CD4-positive, CD25-positive, alpha-beta regulatory T cell (primary cell): ENCODE measurements at regions not wholly inside any gene's neighbourhood (a gene's known extent, or its start where the extent isn't known, plus 50 kb on each side); places are given as distances from the start of the nearest gene placed in this dataset.
A peak's percentile ranks its signal among the peaks of the same experiment; 100 is the strongest.

Experiments
- ATAC-seq, 2 donors: fragments of 150-1000 bp; cut with Tn5 transposase; one replicate each; pipeline ENCODE4 v1.10.0; 2021; ENCODE audit warnings: low read depth in 2 of 2, moderate number of reproducible peaks in 2 of 2, moderate library complexity in 1 of 2
- DNase-seq, 3 donors: peaks; one replicate each; pipeline versions ENCODE4 v3.0.0 to v3.0.0-alpha.2; 2012 to 2022; ENCODE audit warnings: mixed read lengths in 1 of 3
- H3K27ac ChIP-seq: one replicate; pipeline ENCODE4 v1.7.0; 2013; ENCODE audit warnings: mild to moderate bottlenecking, low read length; ENCODE audit not compliant: insufficient read depth, poor library complexity, severe bottlenecking
- H3K27me3 ChIP-seq: one replicate; pipeline ENCODE4 v1.7.0; 2013; ENCODE audit warnings: low read length; ENCODE audit not compliant: control insufficient read depth, insufficient read depth
- H3K36me3 ChIP-seq: one replicate; pipeline ENCODE4 v1.7.0; 2013; ENCODE audit warnings: mild to moderate bottlenecking, low read length, moderate library complexity; ENCODE audit not compliant: control insufficient read depth, insufficient read depth
- H3K4me1 ChIP-seq: 2 replicates; pipeline ENCODE4 v1.7.0; 2013; ENCODE audit warnings: mild to moderate bottlenecking, low read length; ENCODE audit not compliant: insufficient read depth, control insufficient read depth, poor library complexity, severe bottlenecking
- H3K4me3 ChIP-seq: one replicate; pipeline ENCODE4 v1.7.0; 2013; ENCODE audit warnings: low read depth, mild to moderate bottlenecking, low read length, moderate library complexity
- H3K9me3 ChIP-seq, 2 experiments: 1 replicate in 1 of 2; 2 replicates in 1 of 2; pipeline ENCODE4 v1.7.0; 2013; ENCODE audit warnings: low read length in 2 of 2, mild to moderate bottlenecking in 1 of 2, moderate library complexity in 1 of 2; ENCODE audit not compliant: control insufficient read depth in 2 of 2
- H3K27ac Mint-ChIP-seq, 3 donors: one replicate each; pipeline ENCODE4 v1.8.0; 2020 to 2022; ENCODE audit warnings: mild to moderate bottlenecking in 3 of 3, mixed read lengths in 3 of 3, moderate library complexity in 2 of 3
- H3K27me3 Mint-ChIP-seq: one replicate; pipeline ENCODE4 v1.8.0; 2022; ENCODE audit warnings: mild to moderate bottlenecking, mixed read lengths
- H3K36me3 Mint-ChIP-seq: one replicate; pipeline ENCODE4 v1.8.0; 2020; ENCODE audit warnings: mixed read lengths
- H3K4me1 Mint-ChIP-seq, 4 donors: one replicate each; pipeline ENCODE4 v1.8.0; 2020 to 2022; ENCODE audit warnings: mixed read lengths in 4 of 4, mild to moderate bottlenecking in 1 of 4
- H3K4me3 Mint-ChIP-seq, 4 donors: one replicate each; pipeline ENCODE4 v1.8.0; 2020 to 2022; ENCODE audit warnings: mild to moderate bottlenecking in 4 of 4, mixed read lengths in 4 of 4, moderate library complexity in 3 of 4
- H3K9me3 Mint-ChIP-seq, 7 donors: one replicate each; pipeline ENCODE4 v1.8.0; 2020 to 2022; ENCODE audit warnings: mixed read lengths in 7 of 7, mild to moderate bottlenecking in 3 of 7, moderate library complexity in 2 of 7

DNA sequence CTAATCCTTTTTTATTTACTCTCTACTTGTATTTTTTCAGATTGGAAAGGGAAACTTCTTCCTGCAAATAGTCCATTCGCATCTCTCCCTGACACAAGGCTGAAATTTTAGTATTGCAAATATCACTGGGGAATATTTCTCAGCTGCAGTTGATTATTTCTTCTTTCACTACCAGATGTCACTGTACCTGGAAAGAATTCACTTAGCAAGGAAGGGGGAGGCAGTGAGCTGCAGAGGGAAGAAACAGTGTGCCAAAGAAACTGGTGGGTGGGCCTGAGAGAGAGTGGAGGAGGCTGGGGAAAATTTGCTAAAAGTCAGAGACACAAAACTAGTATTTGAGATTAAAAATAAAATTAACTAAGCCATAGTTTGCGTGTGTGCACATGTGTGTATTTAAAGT lies 142.3 kb upstream of the STT3B start:
- no peak for ATAC-seq
- no peak overlapping the region for H3K27ac Mint-ChIP-seq
- H3K9me3 ChIP-seq = no peaks in the 10 kb centered on the region
- H3K4me1 ChIP-seq = no peaks in the 10 kb centered on the region
- no peaks in the 10 kb centered on the region for H3K27me3 ChIP-seq
- no peak overlapping the region for H3K4me3 Mint-ChIP-seq
- no peaks in the 10 kb centered on the region for H3K36me3 ChIP-seq
- no peaks in the 10 kb centered on the region for H3K27me3 Mint-ChIP-seq
- peaks cover 0 to 14% (median 6%) of the 10 kb centered on the region in 7 donors for H3K9me3 Mint-ChIP-seq
- DNase-seq = no peak
- peaks cover 0 to 6% (median 2%) of the 10 kb centered on the region in 4 donors for H3K4me1 Mint-ChIP-seq
- peaks cover 6% of the 10 kb centered on the region for H3K36me3 Mint-ChIP-seq
- no peak overlapping the region for H3K27ac ChIP-seq
- no peak overlapping the region for H3K4me3 ChIP-seq

DNA sequence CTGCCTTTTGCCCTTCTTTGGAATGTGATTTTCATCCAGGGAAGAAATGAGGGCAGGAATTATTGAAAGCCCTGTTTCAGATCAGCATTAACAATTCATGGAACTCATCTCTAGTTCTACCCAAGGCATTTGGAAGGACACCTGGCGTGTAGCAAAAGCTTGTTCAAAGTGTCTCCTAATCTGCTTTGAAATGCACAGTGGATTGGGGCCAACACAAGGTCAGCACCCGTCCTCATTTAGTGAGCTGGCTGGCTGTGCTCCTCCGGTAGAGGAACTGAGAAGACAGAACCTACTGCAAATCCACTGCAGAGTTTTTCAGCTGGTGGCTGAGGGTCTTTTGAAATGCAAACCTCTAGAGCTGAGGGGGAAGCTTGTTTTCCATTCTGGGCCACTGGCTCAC lies 141.6 kb upstream of the STT3B start:
- Mint-ChIP-seq H3K27me3 (no peaks in the 10 kb centered on the region), H3K9me3 (peaks cover 0 to 14% (median 6%) of the 10 kb centered on the region in 7 donors), H3K4me1 (peaks cover 0 to 6% (median 2%) of the 10 kb centered on the region in 4 donors), H3K4me3 (no peak overlapping the region), H3K36me3 (peaks cover 6% of the 10 kb centered on the region), H3K27ac (no peak overlapping the region)
- Histone ChIP-seq H3K4me3 (no peak overlapping the region), H3K27ac (no peak overlapping the region), H3K36me3 (no peaks in the 10 kb centered on the region), H3K27me3 (no peaks in the 10 kb centered on the region), H3K9me3 (no peaks in the 10 kb centered on the region), H3K4me1 (no peaks in the 10 kb centered on the region)
- DNase-seq (no peak), ATAC-seq (no peak)

DNA sequence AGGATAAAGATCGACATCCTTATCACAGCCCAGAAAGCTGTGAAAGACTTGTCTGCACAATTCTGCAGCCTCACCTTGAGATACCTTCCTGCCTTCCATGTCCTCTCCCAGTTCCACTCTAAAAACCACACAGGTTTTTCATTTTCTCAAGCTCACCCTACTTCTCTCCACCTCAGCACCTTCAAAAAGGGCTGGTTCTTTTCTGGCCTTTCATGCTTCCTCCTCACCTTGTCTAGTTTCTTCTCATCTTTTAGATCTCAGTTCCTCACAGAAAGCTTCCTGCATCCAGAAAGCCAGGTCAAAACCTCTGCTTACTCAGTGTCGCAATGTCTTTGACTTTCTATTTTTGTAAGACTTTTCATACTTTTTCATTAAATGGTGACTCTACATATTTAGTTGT lies 140.2 kb upstream of the STT3B start:
- no peak overlapping the region for H3K4me3 Mint-ChIP-seq
- H3K9me3 ChIP-seq = no peaks in the 10 kb centered on the region
- peaks cover 0 to 6% (median 2%) of the 10 kb centered on the region in 4 donors for H3K4me1 Mint-ChIP-seq
- no peaks in the 10 kb centered on the region for H3K36me3 Mint-ChIP-seq
- H3K4me3 ChIP-seq = no peak overlapping the region
- peaks cover 0 to 6% (median 1%) of the 10 kb centered on the region in 7 donors for H3K9me3 Mint-ChIP-seq
- no peaks in the 10 kb centered on the region for H3K27me3 ChIP-seq
- ATAC-seq (no peak), DNase-seq (no peak)
- no peak overlapping the region for H3K27ac Mint-ChIP-seq
- no peak overlapping the region for H3K27ac ChIP-seq
- H3K27me3 Mint-ChIP-seq = no peaks in the 10 kb centered on the region
- H3K4me1 ChIP-seq = no peaks in the 10 kb centered on the region
- H3K36me3 ChIP-seq = no peaks in the 10 kb centered on the region

DNA sequence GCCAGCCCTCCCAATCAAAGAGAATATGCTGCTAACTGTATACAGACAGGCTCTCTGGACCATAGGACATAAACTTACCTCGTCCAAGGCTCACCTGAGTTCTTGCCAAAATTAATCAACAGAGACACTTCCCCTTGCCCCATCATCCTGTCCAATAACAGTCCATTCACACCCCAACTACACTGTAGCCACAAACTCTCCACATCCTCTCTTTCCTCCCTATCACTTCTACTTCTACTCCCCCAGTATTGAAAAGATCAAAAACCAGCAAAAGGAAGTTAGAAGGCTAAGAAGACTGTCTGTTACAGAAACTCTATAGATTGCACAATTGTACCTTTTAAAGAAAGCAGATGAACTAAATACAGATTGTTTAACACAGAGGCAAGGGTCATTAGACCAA lies 133.5 kb upstream of the STT3B start:
- H3K9me3 Mint-ChIP-seq = peaks cover 0 to 3% (median under 1%) of the 10 kb centered on the region in 7 donors
- no peak overlapping the region for H3K27ac ChIP-seq
- H3K4me3 Mint-ChIP-seq = no peak overlapping the region
- DNase-seq (peak in 1 of 3 donors; percentile 74), ATAC-seq (peak; percentile 52 to 53)
- H3K4me1 ChIP-seq = no peaks in the 10 kb centered on the region
- peaks cover 4% of the 10 kb centered on the region for H3K27me3 ChIP-seq
- no peaks in the 10 kb centered on the region for H3K36me3 Mint-ChIP-seq
- H3K4me1 Mint-ChIP-seq = peaks cover 5 to 12% (median 8%) of the 10 kb centered on the region in 4 donors
- H3K9me3 ChIP-seq = no peaks in the 10 kb centered on the region
- no peak overlapping the region for H3K27ac Mint-ChIP-seq
- H3K36me3 ChIP-seq = no peaks in the 10 kb centered on the region
- peaks cover 4% of the 10 kb centered on the region for H3K27me3 Mint-ChIP-seq
- H3K4me3 ChIP-seq = no peak overlapping the region

DNA sequence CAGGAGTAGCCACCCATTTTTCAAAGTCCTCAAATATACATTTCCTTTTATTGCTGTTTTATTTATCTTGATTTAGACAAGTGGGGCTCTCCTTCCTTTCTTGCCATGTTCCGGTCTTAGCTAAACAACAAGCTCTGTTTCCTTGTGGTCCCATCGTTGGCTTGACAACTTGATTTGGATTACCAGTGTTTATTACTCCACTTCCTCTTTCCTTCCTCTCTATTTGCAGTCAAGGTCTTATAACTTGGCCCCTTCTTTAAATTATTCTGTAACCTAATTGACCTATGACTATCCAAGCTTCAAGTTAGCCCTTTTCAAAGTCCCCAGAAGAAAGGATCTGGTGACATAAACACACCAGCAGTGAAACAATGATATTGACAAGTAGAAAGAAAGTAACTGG lies 130.6 kb upstream of the STT3B start:
- DNase-seq = no peak
- Mint-ChIP-seq H3K4me3 (no peak overlapping the region), H3K36me3 (no peaks in the 10 kb centered on the region)

DNA sequence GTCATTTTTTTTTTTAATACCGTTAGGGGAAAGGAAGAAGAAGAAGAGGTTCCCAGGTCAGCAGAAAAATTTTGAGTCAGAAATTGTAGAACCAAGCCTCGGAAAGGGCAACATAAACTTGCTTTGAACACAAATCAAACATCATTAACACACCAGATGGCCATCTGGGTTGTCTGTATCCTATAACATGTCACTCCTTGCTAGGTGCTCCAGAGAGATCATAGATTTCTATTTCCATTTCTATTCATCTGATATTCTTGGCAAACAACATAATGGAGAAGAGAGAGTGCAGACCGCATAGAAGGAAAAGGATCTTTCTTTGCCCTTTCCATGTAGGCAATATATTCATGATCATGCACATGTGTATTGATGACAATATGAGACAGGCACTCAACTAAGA lies 129.5 kb upstream of the STT3B start:
- ATAC-seq (no peak), DNase-seq (no peak)
- no peaks in the 10 kb centered on the region for H3K4me1 ChIP-seq
- no peaks in the 10 kb centered on the region for H3K36me3 Mint-ChIP-seq
- H3K4me3 ChIP-seq = no peak overlapping the region
- no peaks in the 10 kb centered on the region for H3K9me3 ChIP-seq
- peaks cover 5 to 12% (median 8%) of the 10 kb centered on the region in 4 donors for H3K4me1 Mint-ChIP-seq
- no peak overlapping the region for H3K27ac ChIP-seq
- H3K9me3 Mint-ChIP-seq = peaks cover 0 to 3% (median 0%) of the 10 kb centered on the region in 7 donors
- peaks cover 4% of the 10 kb centered on the region for H3K27me3 ChIP-seq
- no peak overlapping the region for H3K27ac Mint-ChIP-seq
- no peaks in the 10 kb centered on the region for H3K36me3 ChIP-seq
- peaks cover 4% of the 10 kb centered on the region for H3K27me3 Mint-ChIP-seq
- H3K4me3 Mint-ChIP-seq = no peak overlapping the region

More for the DNA sequence above, 130.6 kb upstream of the STT3B start:
- peaks cover 0 to 3% (median 0%) of the 10 kb centered on the region in 7 donors for H3K9me3 Mint-ChIP-seq
- no peak overlapping the region for H3K27ac Mint-ChIP-seq
- H3K4me1 Mint-ChIP-seq = peaks cover 5 to 12% (median 8%) of the 10 kb centered on the region in 4 donors
- H3K9me3 ChIP-seq = no peaks in the 10 kb centered on the region
- no peaks in the 10 kb centered on the region for H3K4me1 ChIP-seq
- peaks cover 4% of the 10 kb centered on the region for H3K27me3 Mint-ChIP-seq
- H3K27ac ChIP-seq = no peak overlapping the region
- ATAC-seq = no peak
- H3K27me3 ChIP-seq = peaks cover 4% of the 10 kb centered on the region
- H3K36me3 ChIP-seq = no peaks in the 10 kb centered on the region
- no peak overlapping the region for H3K4me3 ChIP-seq

DNA sequence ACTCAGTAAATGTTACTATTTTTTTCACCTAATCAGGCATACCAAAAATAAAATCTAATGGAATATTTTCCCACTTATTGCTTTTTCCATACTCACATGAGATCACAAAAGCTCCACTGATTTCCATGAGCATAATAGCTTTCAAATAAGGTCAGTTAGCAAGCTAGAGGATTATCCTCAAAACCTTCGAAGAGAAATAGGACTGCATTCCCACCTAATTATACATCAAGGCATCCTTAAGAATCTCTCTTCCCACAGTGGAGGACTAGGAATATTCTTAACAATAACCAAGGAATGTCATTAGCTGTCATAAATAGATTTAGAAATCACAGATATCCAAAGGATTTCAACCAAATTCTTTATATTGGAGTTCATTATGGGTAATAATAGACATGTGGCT lies 127.9 kb upstream of the STT3B start:
- DNase-seq = no peak

DNA sequence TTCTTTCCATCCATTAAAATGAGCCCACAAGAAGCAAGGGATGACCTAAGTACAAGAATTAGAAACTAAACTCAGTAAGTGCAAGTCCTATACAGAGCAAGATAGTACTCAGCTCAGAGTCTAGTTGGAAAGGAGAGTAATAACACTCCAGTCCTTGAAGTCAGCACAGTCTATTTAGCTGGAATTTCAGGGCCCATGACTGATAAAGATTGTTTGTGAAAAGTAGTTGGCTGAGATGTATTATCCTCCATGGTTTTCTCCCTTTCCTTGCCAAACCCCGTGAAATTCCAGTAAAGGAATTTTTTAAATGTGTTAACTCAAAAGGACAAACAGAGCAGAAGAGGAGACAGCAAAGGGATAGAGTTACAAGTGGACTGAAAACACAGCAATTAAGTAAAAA lies 127.2 kb upstream of the STT3B start:
- Histone ChIP-seq H3K4me3 (no peak overlapping the region), H3K9me3 (no peaks in the 10 kb centered on the region), H3K36me3 (no peaks in the 10 kb centered on the region), H3K27me3 (peaks cover 4% of the 10 kb centered on the region), H3K4me1 (no peaks in the 10 kb centered on the region), H3K27ac (no peak overlapping the region)
- H3K27me3 Mint-ChIP-seq = peaks cover 4% of the 10 kb centered on the region
- peaks cover 0 to 2% (median 0%) of the 10 kb centered on the region in 7 donors for H3K9me3 Mint-ChIP-seq
- no peak for ATAC-seq
- H3K27ac Mint-ChIP-seq = no peak overlapping the region
- no peak overlapping the region for H3K4me3 Mint-ChIP-seq
- no peaks in the 10 kb centered on the region for H3K36me3 Mint-ChIP-seq
- peaks cover 0 to 4% (median 0%) of the 10 kb centered on the region in 4 donors for H3K4me1 Mint-ChIP-seq
- DNase-seq = no peak

More for the DNA sequence above, 127.9 kb upstream of the STT3B start:
- Mint-ChIP-seq H3K4me1 (peaks cover 0 to 6% (median under 1%) of the 10 kb centered on the region in 4 donors), H3K9me3 (peaks cover 0 to 2% (median 0%) of the 10 kb centered on the region in 7 donors), H3K27me3 (peaks cover 4% of the 10 kb centered on the region), H3K4me3 (no peak overlapping the region), H3K27ac (no peak overlapping the region), H3K36me3 (no peaks in the 10 kb centered on the region)
- Histone ChIP-seq H3K9me3 (no peaks in the 10 kb centered on the region), H3K4me1 (no peaks in the 10 kb centered on the region), H3K36me3 (no peaks in the 10 kb centered on the region), H3K27me3 (peaks cover 4% of the 10 kb centered on the region), H3K4me3 (no peak overlapping the region), H3K27ac (no peak overlapping the region)
- no peak for ATAC-seq
